ENCODE measurements at regions not wholly inside any gene's neighbourhood (a gene's known extent, or its start where the extent isn't known, plus 50 kb on each side); places are given as distances from the start of the nearest gene placed in this dataset.

DNA sequence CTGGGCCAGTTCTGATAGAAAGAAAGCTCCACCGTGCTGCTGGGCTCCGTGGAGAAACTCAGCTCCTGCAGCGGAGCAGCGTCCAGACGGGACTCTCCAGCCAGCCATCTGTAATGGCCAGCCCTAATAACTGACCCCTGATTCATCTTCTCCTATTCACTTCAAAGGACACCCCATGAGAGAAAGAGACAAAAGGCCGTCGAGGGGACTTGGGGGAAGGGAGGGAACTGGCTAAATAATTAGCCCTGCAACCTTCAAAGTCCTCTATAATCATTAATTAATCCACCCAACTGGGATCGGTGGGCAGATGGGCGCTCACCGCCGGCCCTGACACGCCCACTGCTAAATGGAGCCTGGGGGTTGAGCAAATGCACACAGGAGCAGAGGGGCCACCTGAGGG, 512.4 kb downstream of the CD83 start:
- no peaks in the 10 kb centered on the region for H3K23me2 ChIP-seq (ENCODE audit: insufficient read length, low read depth, low read length, poor library complexity, severe bottlenecking)
- H2AK5ac ChIP-seq (ENCODE audit: insufficient read length, low read length), result no peak overlapping the region
- no peak overlapping the region for H2BK120ac ChIP-seq (ENCODE audit: low read depth, low read length, poor library complexity, severe bottlenecking)
- no peak overlapping the region for H4K8ac ChIP-seq (replicated peaks; ENCODE audit: insufficient read length, low read depth, low read length)
- H3K79me1 ChIP-seq (ENCODE audit: insufficient read depth, low read depth, low read length, poor library complexity, severe bottlenecking), result no peaks in the 10 kb centered on the region
- no peaks in the 10 kb centered on the region for H4K20me1 ChIP-seq (ENCODE audit: control insufficient read depth, insufficient read depth, insufficient read length)
- no peak overlapping the region for H2BK5ac ChIP-seq (ENCODE audit: insufficient read length, low read length)
- no peak overlapping the region for H2BK15ac ChIP-seq (ENCODE audit: low read depth, low read length)
- H3K4ac ChIP-seq (ENCODE audit: low read depth, low read length), result no peak overlapping the region
- no peak overlapping the region for H3K23ac ChIP-seq (ENCODE audit: insufficient read length, low read depth, low read length)
- no peak overlapping the region for H3K56ac ChIP-seq (ENCODE audit: insufficient read length, low read depth, low read length)
- H3K18ac ChIP-seq (ENCODE audit: insufficient read length, low read depth, low read length), result no peak overlapping the region
- H3K4me3 Mint-ChIP-seq, result no peak overlapping the region
- no CpG with 5 or more reads among the region's 12 CpGs for WGBS (ENCODE audit: extremely low coverage, insufficient read length, low lambda C conversion rate)
- peaks cover 11% of the 10 kb centered on the region for H3K4me1 ChIP-seq (ENCODE audit: insufficient read depth, low read length)
- H4K91ac ChIP-seq (ENCODE audit: insufficient read length, low read depth, low read length), result no peak overlapping the region
- H3K14ac ChIP-seq (ENCODE audit: insufficient read depth, low read length), result no peak overlapping the region; the same call in 1 of the 2 replicates
- H3K4me1 Mint-ChIP-seq, result peaks cover 46 to 47% of the 10 kb centered on the region in 2 experiments
- H3K9me3 Mint-ChIP-seq, result peaks cover 9 to 11% of the 10 kb centered on the region in 2 experiments; a peak in 4 of 5 replicates
- H2BK12ac ChIP-seq (ENCODE audit: insufficient read length, low read depth, low read length), result no peak overlapping the region
- H3K27ac Mint-ChIP-seq, result no peak overlapping the region
- H3T11ph ChIP-seq (ENCODE audit: low read length), result no peak overlapping the region
- DNase-seq, result no peak
- no peaks in the 10 kb centered on the region for H3K27me3 ChIP-seq (ENCODE audit: insufficient read depth, low read length)
- H3K36me3 Mint-ChIP-seq (ENCODE audit: insufficient read depth in 1 of 3, low read depth in 3 of 3), result peaks cover 4 to 17% (median 11%) of the 10 kb centered on the region in 3 experiments
- no peaks in the 10 kb centered on the region for H3K79me2 ChIP-seq (ENCODE audit: insufficient read depth, low read length)
- H3K9me3 ChIP-seq (ENCODE audit: control insufficient read depth, low read depth, low read length), result no peaks in the 10 kb centered on the region
- H3K27me3 Mint-ChIP-seq (ENCODE audit: low read depth), result no peaks in the 10 kb centered on the region; the same call in 1 of the 2 replicates
- no peak overlapping the region for H2AFZ ChIP-seq (ENCODE audit: low read length)
- H3K9ac ChIP-seq (ENCODE audit: extremely low read depth, insufficient read length, low read length), result no peak overlapping the region
- H2BK20ac ChIP-seq (ENCODE audit: low read depth, low read length, poor library complexity, severe bottlenecking), result no peak overlapping the region
- no peak overlapping the region for H3K4me2 ChIP-seq (ENCODE audit: insufficient read depth, insufficient read length, low read length)
- TF ChIP-seq, protein P1, sequence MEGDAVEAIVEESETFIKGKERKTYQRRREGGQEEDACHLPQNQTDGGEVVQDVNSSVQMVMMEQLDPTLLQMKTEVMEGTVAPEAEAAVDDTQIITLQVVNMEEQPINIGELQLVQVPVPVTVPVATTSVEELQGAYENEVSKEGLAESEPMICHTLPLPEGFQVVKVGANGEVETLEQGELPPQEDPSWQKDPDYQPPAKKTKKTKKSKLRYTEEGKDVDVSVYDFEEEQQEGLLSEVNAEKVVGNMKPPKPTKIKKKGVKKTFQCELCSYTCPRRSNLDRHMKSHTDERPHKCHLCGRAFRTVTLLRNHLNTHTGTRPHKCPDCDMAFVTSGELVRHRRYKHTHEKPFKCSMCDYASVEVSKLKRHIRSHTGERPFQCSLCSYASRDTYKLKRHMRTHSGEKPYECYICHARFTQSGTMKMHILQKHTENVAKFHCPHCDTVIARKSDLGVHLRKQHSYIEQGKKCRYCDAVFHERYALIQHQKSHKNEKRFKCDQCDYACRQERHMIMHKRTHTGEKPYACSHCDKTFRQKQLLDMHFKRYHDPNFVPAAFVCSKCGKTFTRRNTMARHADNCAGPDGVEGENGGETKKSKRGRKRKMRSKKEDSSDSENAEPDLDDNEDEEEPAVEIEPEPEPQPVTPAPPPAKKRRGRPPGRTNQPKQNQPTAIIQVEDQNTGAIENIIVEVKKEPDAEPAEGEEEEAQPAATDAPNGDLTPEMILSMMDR (conservative IDR thresholded peaks at IDR 0.05), result no peak
- H4K5ac ChIP-seq (ENCODE audit: insufficient read length, low read depth, low read length), result no peak overlapping the region
- H3K27ac ChIP-seq (ENCODE audit: insufficient read length, low read depth, low read length), result no peak overlapping the region
